NT2/D1 (cell line): ENCODE measurements at regions not wholly inside any gene's neighbourhood (a gene's known extent, or its start where the extent isn't known, plus 50 kb on each side); places are given as distances from the start of the nearest gene placed in this dataset.

Experiments used
- SUZ12 ChIP-seq: IDR thresholded peaks from 2 replicates; pipeline ENCODE4 v1.6.1; 2011; ENCODE audit not compliant: insufficient read length, insufficient read depth; ENCODE audit errors: extremely low read depth
- YY1 ChIP-seq: IDR thresholded peaks from 2 replicates; pipeline ENCODE4 v1.6.1; 2011; ENCODE audit not compliant: insufficient read length, insufficient read depth
- ZNF274 ChIP-seq: IDR thresholded peaks from 2 replicates; pipeline ENCODE4 v1.6.1; 2011; ENCODE audit warnings: mild to moderate bottlenecking, low read depth, low read length

DNA sequence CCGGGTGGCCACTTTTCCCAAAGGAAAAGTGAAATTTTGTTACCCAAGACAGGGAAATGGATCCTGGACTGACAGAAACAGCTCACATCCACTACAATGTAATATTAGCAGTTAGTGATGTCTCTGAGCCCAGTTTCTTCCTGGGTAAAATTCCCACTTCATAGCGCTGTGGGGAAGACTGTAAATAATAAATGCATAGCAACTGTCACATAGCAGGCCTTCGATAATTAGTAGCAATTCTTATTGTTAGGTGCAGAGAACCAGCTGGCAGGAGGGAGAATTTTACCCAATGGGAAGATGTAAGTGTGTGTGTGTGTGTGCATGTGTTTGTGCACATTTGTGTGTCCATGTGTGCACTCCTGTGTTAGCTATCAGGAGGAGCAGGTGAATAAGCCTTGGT, 221.5 kb downstream of the SLC4A3 start:
- TF ChIP-seq YY1 (no peak), ZNF274 (no peak), SUZ12 (no peak)
